Vagina (tissue), 2 donors: ENCODE measurements at regions not wholly inside any gene's neighbourhood (a gene's known extent, or its start where the extent isn't known, plus 50 kb on each side); places are given as distances from the start of the nearest gene placed in this dataset.

Experiments
- DNase-seq, 2 donors: peaks; one replicate each; pipeline ENCODE4 v3.0.0-alpha.2; 2017; ENCODE audit errors: extremely low spot score in 2 of 2
- H3K27ac ChIP-seq: fragments of 200-600 bp; sonication (generic); one replicate; pipeline ENCODE4 v1.5.1; 2019
- H3K27me3 ChIP-seq: fragments of 200-600 bp; sonication (generic); one replicate; pipeline ENCODE4 v1.5.1; 2019
- H3K36me3 ChIP-seq, 2 donors: fragments of 200-600 bp; sonication (generic); one replicate each; pipeline ENCODE4 v1.5.1; 2017 to 2019
- H3K4me1 ChIP-seq: fragments of 200-600 bp; sonication (generic); one replicate; pipeline ENCODE4 v1.5.1; 2019
- H3K4me3 ChIP-seq, 2 donors: fragments of 200-600 bp; sonication (generic); 1 replicate in 1 of 2; 2 replicates in 1 of 2; pipeline ENCODE4 v1.5.1; 2016 to 2019
- H3K9me3 ChIP-seq: fragments of 200-600 bp; sonication (generic); one replicate; pipeline ENCODE4 v1.5.1; 2019
- POLR2A ChIP-seq, 2 donors: fragments of 450-650 bp; IDR thresholded peaks; one replicate each; pipeline ENCODE4 v1.6.1; 2017; ENCODE audit warnings: antibody characterized with exemption in 2 of 2, mild to moderate bottlenecking in 2 of 2, moderate library complexity in 2 of 2
- POLR2AphosphoS5 ChIP-seq, 2 donors: sonication (generic); formaldehyde crosslinking; IDR thresholded peaks; one replicate each; pipeline ENCODE4 v1.9.0; 2017; ENCODE audit warnings: antibody characterized with exemption in 2 of 2, mild to moderate bottlenecking in 2 of 2, low read depth in 1 of 2; ENCODE audit not compliant: insufficient read depth in 1 of 2
- intact Hi-C: fragments of 100-400 bp; cut with DNase I; formaldehyde crosslinking; loops from one replicate; pipeline ENCODE4 v1.15.1; 2023
- TF ChIP-seq, protein P1 (sequence below), 3 experiments: fragments of 450-650 bp in 2 of 3; fragments of 200-600 bp in 1 of 3; sonication (generic) in 1 of 3; IDR thresholded peaks; one replicate each; pipeline ENCODE4 v1.5.1; 2017 to 2019; ENCODE audit warnings: antibody characterized with exemption in 3 of 3, mild to moderate bottlenecking in 2 of 3, moderate library complexity in 2 of 3

DNA sequence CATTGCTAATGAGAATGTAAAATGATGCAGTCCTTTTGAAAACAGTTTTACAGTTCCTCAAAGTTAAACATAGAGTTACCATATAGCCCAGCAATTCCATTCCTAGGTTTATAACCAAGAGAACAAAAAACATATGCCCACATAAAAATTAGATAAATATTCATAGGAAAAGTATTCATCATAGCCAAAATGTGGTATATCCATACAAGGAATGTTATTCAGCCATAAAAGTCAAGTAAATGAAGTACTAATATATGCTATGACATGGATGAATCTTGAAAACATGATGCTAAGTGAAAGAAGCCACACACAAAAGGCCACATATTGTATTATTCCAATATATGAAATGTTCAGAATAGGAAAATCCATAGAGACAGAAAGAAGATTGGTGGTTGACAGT is 158.0 kb upstream of the CARMIL1 start:
- TF ChIP-seq POLR2A (IDR thresholded peaks at IDR 0.05) (no peak), POLR2AphosphoS5 (IDR thresholded peaks at IDR 0.05; ENCODE audit: insufficient read depth in 1 of 2, low read depth in 1 of 2) (no peak)
- TF ChIP-seq, protein P1, sequence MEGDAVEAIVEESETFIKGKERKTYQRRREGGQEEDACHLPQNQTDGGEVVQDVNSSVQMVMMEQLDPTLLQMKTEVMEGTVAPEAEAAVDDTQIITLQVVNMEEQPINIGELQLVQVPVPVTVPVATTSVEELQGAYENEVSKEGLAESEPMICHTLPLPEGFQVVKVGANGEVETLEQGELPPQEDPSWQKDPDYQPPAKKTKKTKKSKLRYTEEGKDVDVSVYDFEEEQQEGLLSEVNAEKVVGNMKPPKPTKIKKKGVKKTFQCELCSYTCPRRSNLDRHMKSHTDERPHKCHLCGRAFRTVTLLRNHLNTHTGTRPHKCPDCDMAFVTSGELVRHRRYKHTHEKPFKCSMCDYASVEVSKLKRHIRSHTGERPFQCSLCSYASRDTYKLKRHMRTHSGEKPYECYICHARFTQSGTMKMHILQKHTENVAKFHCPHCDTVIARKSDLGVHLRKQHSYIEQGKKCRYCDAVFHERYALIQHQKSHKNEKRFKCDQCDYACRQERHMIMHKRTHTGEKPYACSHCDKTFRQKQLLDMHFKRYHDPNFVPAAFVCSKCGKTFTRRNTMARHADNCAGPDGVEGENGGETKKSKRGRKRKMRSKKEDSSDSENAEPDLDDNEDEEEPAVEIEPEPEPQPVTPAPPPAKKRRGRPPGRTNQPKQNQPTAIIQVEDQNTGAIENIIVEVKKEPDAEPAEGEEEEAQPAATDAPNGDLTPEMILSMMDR (IDR thresholded peaks at IDR 0.05), result no peak
- Histone ChIP-seq H3K9me3 (no peaks in the 10 kb centered on the region), H3K27ac (no peak overlapping the region), H3K4me1 (peaks cover 20% of the 10 kb centered on the region), H3K27me3 (no peaks in the 10 kb centered on the region), H3K36me3 (no peaks in the 10 kb centered on the region), H3K4me3 (no peak overlapping the region)
- no peak for DNase-seq
- intact Hi-C loops, result no loop called here

DNA sequence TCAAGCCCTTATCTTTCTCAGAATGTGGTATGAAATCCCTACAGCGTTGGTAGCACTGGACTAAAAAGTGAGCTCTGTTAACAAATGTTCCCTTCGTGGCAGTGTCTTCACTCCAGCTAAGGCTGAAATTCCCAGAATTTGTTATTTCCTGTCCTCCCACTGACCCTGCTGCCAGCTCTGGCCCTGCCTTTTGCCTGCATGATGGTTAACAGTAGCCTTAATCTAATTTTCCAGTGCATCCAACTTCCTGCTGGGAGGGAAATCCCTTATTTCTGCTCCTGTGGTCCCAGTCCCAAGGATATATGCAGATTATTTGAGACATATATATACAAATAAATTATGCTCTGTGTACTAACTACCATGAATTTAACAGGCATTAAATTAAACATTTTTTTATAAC is 157.2 kb upstream of the CARMIL1 start:
- H3K4me3 ChIP-seq, result no peak overlapping the region
- H3K4me1 ChIP-seq, result peaks cover 20% of the 10 kb centered on the region
- H3K9me3 ChIP-seq, result no peaks in the 10 kb centered on the region
- TF ChIP-seq, protein P1 (IDR thresholded peaks at IDR 0.05), result no peak
- TF ChIP-seq POLR2AphosphoS5 (IDR thresholded peaks at IDR 0.05; ENCODE audit: insufficient read depth in 1 of 2, low read depth in 1 of 2) (peak in 1 of 2 donors; percentile 24), POLR2A (IDR thresholded peaks at IDR 0.05) (no peak)
- H3K27ac ChIP-seq, result peak overlapping the region; percentile 21
- intact Hi-C loops, result no loop called here
- H3K36me3 ChIP-seq, result no peaks in the 10 kb centered on the region
- no peaks in the 10 kb centered on the region for H3K27me3 ChIP-seq
- DNase-seq, result no peak

DNA sequence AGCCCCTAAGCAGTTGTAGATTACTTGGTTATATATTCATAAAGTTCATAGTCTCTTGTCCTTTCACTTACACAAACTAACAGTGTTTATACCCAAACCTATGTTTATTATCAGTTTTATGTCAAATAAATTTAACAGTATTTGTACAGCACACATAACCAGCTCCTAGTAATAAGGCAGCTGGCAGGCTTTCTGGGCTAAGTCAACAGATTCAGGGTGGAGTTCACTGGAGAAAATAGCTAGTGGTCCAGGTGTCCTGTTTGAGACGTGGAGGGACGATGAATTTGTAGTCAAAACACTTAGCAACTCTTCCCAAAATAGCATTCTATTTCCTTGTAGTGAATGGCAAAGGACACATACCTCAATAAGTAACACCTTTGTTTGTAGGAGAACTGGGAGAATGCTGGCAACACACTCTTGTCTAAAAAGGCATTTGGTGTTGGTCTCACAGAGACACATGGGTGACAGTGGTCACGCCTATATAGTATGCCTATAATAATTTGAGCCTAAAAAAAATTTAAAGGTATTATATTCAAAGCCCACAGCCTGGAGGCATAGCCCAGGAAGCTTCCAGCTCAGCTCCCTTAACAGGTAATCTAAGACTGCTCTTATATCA is 156.4 kb upstream of the CARMIL1 start:
- H3K27ac ChIP-seq, result peak overlapping the region; percentile 21

DNA sequence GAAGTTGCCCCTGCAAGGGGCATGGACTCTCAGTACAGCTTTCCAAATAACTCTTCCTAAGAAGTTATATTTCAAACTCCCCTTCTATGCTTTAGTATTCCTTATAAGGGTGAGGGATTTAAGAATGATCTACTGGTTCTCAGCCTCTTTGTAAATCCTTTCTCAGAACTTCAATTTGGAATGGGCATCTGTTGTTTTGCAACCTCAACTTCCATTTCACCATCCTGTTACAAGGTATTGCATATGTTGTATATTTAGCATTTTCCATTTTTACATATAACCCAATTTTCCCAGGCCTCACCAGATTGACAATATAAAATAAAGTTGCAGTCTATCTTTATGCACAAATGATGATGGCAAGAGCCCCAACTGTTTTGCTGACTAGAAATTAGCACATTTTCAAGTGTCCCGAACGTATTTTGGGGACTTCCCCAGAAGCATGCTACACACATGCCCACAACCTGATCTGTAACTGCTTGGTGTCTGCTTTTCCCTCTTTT is 154.9 kb upstream of the CARMIL1 start:
- intact Hi-C loops, result no loop called here
- Histone ChIP-seq H3K27ac (no peak overlapping the region), H3K27me3 (no peaks in the 10 kb centered on the region), H3K36me3 (no peaks in the 10 kb centered on the region), H3K4me1 (peaks cover 37% of the 10 kb centered on the region), H3K4me3 (no peak overlapping the region), H3K9me3 (no peaks in the 10 kb centered on the region)
- TF ChIP-seq, protein P1 (IDR thresholded peaks at IDR 0.05), result no peak
- no peak for TF ChIP-seq POLR2AphosphoS5 (IDR thresholded peaks at IDR 0.05; ENCODE audit: insufficient read depth in 1 of 2, low read depth in 1 of 2)
- TF ChIP-seq POLR2A (IDR thresholded peaks at IDR 0.05), result no peak
- DNase-seq, result no peak

More for the DNA sequence above, 156.4 kb upstream of the CARMIL1 start:
- peaks cover 27% of the 10 kb centered on the region for H3K4me1 ChIP-seq
- DNase-seq, result no peak
- no peaks in the 10 kb centered on the region for H3K36me3 ChIP-seq
- intact Hi-C loops, result no loop called here
- TF ChIP-seq, protein P1 (IDR thresholded peaks at IDR 0.05), result no peak
- TF ChIP-seq POLR2AphosphoS5 (IDR thresholded peaks at IDR 0.05; ENCODE audit: insufficient read depth in 1 of 2, low read depth in 1 of 2) (no peak), POLR2A (IDR thresholded peaks at IDR 0.05) (no peak)
- no peaks in the 10 kb centered on the region for H3K9me3 ChIP-seq
- no peaks in the 10 kb centered on the region for H3K27me3 ChIP-seq
- no peak overlapping the region for H3K4me3 ChIP-seq

DNA sequence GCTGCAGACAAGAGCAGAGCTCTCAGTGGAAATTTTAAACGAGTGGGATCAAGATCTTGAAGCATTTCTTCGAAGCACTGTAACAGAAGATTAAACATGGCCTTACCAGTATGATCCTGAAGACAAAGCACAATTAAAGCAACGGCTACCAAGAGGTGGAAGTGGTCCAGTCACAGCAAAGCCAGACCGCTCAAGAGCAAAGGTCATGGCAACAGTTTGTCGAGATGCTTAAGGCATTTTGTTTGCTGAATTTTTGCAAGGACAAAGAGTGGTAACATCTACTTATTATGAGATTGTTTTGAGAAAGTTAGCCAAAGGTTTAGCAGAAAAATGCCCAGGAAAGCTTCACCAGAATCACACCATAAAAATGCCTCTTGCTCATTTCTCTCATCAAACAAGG is 153.4 kb upstream of the CARMIL1 start:
- TF ChIP-seq POLR2AphosphoS5 (IDR thresholded peaks at IDR 0.05; ENCODE audit: insufficient read depth in 1 of 2, low read depth in 1 of 2), result no peak
- TF ChIP-seq, protein P1 (IDR thresholded peaks at IDR 0.05), result no peak
- no peak for TF ChIP-seq POLR2A (IDR thresholded peaks at IDR 0.05)
- Histone ChIP-seq H3K27me3 (no peaks in the 10 kb centered on the region), H3K9me3 (no peaks in the 10 kb centered on the region), H3K4me3 (no peak overlapping the region), H3K27ac (no peak overlapping the region), H3K36me3 (no peaks in the 10 kb centered on the region), H3K4me1 (peaks cover 40% of the 10 kb centered on the region)
- intact Hi-C loops, result no loop called here
- no peak for DNase-seq
